ENCODE measurements at regions not wholly inside any gene's neighbourhood (a gene's known extent, or its start where the extent isn't known, plus 50 kb on each side); places are given as distances from the start of the nearest gene placed in this dataset.
"Not testable (repeated sequence)": the region's sequence is repeated elsewhere in the genome, so short reads cannot be mapped to it uniquely, and the experiment has no call there.

DNA sequence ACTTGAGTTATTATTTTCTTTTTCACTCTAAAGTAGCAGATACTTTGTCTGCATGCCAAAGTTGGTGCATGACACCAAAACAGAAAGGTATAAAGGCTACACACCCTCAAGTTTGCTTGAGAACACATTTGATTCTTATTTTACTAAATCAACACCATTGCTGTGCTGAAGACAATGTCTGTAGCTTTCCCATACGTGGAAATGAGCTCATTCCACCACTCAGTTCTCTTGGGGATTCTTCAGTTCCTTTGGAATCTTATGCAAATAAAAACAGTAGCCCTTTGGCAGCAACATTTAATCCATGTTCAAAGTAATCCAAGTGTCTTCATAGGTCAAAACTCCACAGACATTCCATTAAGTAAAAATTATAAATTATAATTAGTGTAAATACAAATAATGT, 264.9 kb downstream of the TLE1 start:
- no peak for DNase-seq

GRCh38 chr9:81423589-81424326, 265.6 kb downstream of the TLE1 start:
- no peak for DNase-seq

DNA sequence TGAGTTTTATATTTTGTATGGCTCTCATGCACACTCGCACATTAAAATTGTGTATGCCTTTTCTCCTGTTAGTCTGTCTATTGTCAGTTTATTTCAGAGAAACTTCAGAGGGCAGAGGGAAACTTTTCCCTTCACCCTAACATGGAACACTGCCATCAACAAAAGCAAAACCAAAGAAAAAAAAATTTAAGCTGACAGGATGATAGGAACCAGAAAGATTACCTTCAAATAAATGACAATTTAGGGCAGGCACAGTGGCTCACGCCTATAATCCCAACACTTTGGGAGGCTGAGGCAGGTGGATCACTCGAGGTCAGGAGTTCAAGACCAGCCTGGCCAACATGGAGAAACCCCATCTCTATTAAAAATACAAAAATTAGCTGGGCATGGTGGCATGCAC, 268.3 kb downstream of the TLE1 start:
- DNase-seq: not testable (repeated sequence)

GRCh38 chr9:81420024-81420423, 269.3 kb downstream of the TLE1 start:
- DNase-seq: no peak

DNA sequence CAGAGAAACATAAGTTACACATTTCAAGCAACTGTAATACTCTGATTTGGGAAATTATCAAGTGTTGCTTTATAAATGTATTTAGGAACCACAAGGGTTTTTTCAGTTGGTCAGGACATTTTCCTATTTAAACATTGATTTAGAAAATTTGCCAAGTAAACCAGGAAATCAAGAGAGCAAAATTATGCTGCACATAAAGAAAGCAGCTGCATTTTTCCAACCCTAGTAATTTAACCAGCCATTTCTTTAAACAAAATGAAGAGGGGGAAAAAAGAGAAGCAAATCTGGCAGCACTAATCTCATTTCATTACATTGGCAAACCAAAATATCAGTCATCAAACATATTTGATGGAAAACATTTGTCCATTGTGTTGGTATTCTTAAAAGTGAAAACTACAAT, 271.4 kb downstream of the TLE1 start:
- no peak for DNase-seq

GRCh38 chr9:81417299-81417675, 272.1 kb downstream of the TLE1 start:
- no peak for DNase-seq

- DNase-seq: no peak
Measured at GRCh38 chr9:81416476-81417298, 272.7 kb downstream of the TLE1 start.

GRCh38 chr9:81414836-81415235, 274.5 kb downstream of the TLE1 start:
- DNase-seq: no peak

DNA sequence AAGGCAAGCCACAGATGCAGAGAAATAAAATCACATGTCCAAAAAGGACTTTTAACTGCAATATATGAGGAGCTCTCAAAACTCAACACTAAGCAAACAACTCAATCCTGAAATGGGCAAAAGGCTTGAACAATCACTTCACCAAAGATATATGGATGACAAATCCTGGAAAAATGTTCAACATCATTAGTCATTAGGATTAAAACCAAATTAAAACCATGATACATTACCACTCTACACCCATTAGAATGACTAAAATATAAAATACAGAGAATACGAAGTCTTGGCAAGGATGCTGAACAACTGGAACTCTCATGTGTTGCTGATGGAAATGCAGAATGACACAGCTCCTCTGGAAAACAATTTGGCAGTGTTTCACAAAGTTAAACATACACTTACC, 277.4 kb downstream of the TLE1 start:
- no peak for DNase-seq

- DNase-seq: no peak
Measured at GRCh38 chr9:81410201-81410600, 279.1 kb downstream of the TLE1 start.

DNA sequence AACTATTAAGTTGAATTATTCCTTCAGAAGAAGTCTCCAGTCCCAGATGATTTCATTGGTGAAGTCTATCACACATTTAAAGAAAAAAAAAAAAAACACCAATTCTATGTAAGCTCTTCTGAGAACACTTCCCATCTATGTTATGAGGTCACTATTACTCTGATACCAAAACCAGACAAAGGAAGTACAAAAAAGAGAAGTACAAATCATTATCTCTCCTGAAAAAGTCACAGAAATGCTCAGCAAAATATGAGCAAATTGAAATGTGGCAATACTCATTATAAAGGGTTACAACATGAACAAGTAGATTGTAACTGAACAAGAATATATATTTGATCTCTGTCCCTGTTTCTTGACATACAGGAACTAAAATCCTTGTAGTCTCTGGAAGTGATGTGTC, 280.4 kb downstream of the TLE1 start:
- no peak for DNase-seq

DNA sequence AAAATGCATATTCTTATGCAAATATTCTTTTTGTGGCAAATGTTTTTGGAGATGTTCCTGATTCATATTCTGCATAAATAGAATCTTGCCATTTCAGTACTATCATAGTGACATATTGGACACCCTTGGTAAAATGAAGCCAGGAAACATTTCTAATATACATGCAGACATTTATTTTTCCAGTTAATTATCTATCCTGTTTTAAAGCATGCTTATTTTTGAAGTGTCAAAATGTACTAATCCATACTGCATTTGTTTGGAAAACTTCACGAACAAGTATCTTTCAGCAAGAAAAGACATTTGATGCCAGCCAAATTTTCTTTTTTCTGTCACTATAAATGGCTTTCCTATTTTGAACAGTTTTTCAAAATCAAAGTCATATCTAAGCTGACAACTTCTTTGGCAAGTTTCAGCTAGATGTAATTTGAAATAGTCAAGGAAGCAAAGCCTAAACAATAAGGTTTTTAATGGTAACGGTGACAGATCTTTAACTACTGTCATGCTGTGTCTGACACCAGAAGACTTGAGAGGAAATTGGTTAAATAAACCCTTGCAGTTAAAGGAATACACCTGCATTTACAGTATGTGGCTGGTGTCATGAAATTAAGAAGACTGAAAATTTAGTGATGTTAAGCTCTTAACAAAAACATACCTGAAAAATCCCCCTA, 284.3 kb downstream of the TLE1 start:
- DNase-seq: no peak

- DNase-seq: no peak
Measured at GRCh38 chr9:81397481-81398381, 291.6 kb downstream of the TLE1 start.

GRCh38 chr9:81396528-81396927, 292.8 kb downstream of the TLE1 start:
- DNase-seq: no peak

- DNase-seq: no peak
Measured at GRCh38 chr9:81395676-81396054, 293.7 kb downstream of the TLE1 start.

DNA sequence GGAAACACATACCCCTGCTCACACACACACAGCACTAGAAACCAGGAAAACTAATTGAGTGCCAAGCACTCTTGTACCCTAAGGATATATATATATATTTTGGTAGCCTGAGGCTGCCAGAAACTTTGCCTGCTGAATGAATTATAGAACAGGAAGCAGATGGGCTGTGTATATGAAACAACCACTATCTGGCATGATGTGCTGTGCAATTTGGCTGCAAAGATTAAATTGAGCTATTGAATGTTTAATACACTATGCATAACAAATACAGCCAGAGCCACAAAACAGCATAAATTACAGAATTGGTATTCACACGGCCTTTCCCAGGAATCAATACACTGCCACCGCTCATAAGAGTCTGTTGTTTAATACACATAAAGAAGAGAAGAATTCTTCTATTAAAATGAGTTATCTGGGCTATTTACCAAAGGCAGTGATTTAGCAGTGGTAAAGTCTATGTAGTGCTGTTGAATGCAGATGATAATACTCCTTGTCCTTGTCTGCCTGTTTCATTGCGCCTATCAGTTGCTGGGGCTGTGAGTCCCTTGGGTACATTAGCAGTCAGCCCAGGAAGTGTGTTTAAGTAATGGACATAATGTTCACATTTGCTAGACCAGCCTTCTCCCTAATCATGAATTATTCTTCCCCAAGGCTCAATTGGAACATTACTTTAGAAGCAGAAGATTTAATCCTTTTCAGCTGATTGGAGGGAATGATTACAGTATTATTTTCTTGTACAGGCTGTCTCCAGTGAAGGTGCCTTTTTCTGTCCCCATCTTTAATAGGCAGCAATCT, 294.3 kb downstream of the TLE1 start:
- DNase-seq: no peak

- no peak for DNase-seq
Measured at GRCh38 chr9:81393985-81394811, 295.1 kb downstream of the TLE1 start.

DNA sequence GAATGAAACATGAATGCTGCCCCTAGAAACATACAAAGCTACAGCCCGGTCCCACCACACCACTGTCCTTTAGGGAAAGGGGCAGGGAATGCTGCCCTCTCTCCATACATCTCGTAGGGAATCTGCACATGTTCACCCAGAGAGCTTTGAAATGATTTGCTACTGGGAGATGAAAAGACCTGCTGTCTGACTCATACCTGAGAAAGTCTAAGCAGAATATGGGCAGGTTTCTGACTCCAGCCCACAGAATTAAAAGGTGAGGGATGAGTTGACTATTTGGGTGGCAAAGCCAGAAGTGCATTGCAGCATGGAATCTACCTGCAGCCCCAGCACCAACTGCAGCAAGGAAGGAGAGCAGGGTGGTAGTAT, 297.9 kb downstream of the TLE1 start:
- DNase-seq: no peak

GRCh38 chr9:81390792-81391456, 298.4 kb downstream of the TLE1 start:
- DNase-seq: no peak

DNA sequence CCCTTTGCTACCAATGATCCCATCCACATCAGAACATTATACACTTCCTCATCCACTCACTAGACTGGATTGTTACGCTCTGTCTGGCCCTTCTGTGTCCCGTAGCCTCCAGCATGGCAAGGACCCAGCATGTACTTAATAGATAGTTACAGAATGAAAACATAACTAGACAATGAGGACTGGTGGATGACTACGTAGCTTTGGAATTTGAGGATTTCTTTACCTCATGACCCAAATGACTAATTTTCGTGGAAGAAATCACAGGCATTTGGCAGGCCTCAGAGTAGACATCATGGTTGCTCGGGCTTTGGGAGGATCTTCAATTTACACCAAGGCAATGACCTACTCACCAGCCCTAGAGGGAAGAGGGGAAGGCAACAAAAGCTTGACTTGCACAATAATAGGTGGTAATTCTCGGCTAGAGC, 299.8 kb downstream of the TLE1 start:
- DNase-seq: no peak

GRCh38 chr9:81388831-81389230, 300.5 kb downstream of the TLE1 start:
- DNase-seq: no peak

Data from AML-193 (cell line).